Left ventricle myocardium inferior (tissue), 1 donor: ENCODE measurements at regions not wholly inside any gene's neighbourhood (a gene's known extent, or its start where the extent isn't known, plus 50 kb on each side); places are given as distances from the start of the nearest gene placed in this dataset. TPM values are rescaled to one million over a fixed set of nuclear protein-coding genes. Genes with fewer than 3 reads are reported as not detected.

ENCODE experiments used
- DNase-seq: peaks from one replicate; pipeline ENCODE4 v3.0.0-alpha.2; 2020
- H3K27ac ChIP-seq: fragments of 200-600 bp; replicated peaks from 2 replicates; pipeline ENCODE4 v1.8.0; 2021
- H3K27me3 ChIP-seq: fragments of 200-600 bp; 2 replicates; pipeline ENCODE4 v1.8.0; 2021; ENCODE audit warnings: low read depth
- H3K36me3 ChIP-seq: fragments of 200-600 bp; 2 replicates; pipeline ENCODE4 v1.8.0; 2021
- H3K4me1 ChIP-seq: fragments of 200-600 bp; 2 replicates; pipeline ENCODE4 v1.8.0; 2021
- H3K4me3 ChIP-seq: fragments of 200-600 bp; 2 replicates; pipeline ENCODE4 v1.8.0; 2021; ENCODE audit warnings: mild to moderate bottlenecking, moderate library complexity
- H3K9me3 ChIP-seq: fragments of 200-600 bp; replicated peaks from 2 replicates; pipeline ENCODE4 v1.8.0; 2021
- intact Hi-C: fragments of 100-400 bp; cut with micrococcal nuclease; formaldehyde crosslinking; loops from one replicate; pipeline ENCODE4 v1.11.0; 2022
- microRNA-seq: library from miRNA; unstranded; fragments of <30 nt; microRNA quantifications from one replicate; pipeline ENCODE4 v1.2.0, GENCODE V29; 2020
- TF ChIP-seq, protein P1 (sequence below): fragments of 200-600 bp; IDR thresholded peaks from 2 replicates; pipeline ENCODE4 v1.8.0; 2021; ENCODE audit warnings: antibody characterized with exemption, mild to moderate bottlenecking, borderline replicate concordance
- donor health status: DM: no; HTN: yes; CAD: no; lungs with severe emphysema.

DNA sequence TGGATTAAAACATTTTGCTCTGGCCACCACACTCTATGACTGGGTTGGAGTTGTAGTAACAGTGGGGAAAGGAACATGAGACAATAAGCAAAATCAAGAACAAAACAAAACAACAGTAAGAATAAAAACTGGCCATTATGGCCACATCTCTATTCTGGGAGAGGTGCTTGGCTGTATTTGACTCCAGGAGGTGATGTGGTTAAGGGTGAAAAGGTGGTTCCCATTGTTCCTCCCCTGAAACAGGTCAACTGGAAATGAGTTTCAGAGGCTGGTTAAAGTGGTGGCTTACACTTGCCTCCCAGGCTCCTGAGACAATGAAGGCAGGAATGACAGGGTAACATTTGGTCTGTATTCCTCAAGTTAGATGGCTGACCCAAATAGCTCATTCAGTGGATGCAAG is 67.3 kb upstream of the FANCL start:
- Histone ChIP-seq H3K4me1 (no peaks in the 10 kb centered on the region), H3K9me3 (peaks cover 2% of the 10 kb centered on the region), H3K4me3 (no peak overlapping the region), H3K27me3 (no peaks in the 10 kb centered on the region), H3K27ac (no peak overlapping the region), H3K36me3 (no peaks in the 10 kb centered on the region)
- TF ChIP-seq, protein P1, sequence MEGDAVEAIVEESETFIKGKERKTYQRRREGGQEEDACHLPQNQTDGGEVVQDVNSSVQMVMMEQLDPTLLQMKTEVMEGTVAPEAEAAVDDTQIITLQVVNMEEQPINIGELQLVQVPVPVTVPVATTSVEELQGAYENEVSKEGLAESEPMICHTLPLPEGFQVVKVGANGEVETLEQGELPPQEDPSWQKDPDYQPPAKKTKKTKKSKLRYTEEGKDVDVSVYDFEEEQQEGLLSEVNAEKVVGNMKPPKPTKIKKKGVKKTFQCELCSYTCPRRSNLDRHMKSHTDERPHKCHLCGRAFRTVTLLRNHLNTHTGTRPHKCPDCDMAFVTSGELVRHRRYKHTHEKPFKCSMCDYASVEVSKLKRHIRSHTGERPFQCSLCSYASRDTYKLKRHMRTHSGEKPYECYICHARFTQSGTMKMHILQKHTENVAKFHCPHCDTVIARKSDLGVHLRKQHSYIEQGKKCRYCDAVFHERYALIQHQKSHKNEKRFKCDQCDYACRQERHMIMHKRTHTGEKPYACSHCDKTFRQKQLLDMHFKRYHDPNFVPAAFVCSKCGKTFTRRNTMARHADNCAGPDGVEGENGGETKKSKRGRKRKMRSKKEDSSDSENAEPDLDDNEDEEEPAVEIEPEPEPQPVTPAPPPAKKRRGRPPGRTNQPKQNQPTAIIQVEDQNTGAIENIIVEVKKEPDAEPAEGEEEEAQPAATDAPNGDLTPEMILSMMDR, result no peak
- DNase-seq, result no peak
- intact Hi-C loops, result no loop called here

DNA sequence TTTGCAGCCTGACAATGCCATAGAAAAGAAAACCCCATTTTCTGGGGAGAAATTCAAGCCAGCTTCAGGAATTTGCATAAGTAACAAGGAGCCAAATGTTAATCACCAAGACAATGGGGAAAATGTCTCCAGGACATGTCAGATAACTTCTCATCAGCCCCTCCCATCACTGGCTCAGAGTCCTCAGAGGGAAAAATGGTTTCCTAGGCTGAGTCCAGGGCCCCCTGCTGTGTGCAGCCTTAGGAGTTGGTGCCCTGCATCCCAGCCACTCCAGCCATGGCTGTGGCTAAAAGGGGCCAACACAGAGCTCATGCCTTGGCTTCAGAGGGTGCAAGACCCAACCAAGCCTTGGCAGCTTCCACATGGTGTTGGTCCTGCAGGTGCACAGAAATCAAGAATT is 63.7 kb upstream of the FANCL start:
- H3K9me3 ChIP-seq, result no peaks in the 10 kb centered on the region
- H3K27me3 ChIP-seq, result no peaks in the 10 kb centered on the region
- TF ChIP-seq, protein P1, result no peak
- intact Hi-C loops, result no loop called here
- no peak overlapping the region for H3K27ac ChIP-seq
- H3K4me1 ChIP-seq, result no peaks in the 10 kb centered on the region
- no peak overlapping the region for H3K4me3 ChIP-seq
- no peak for DNase-seq
- H3K36me3 ChIP-seq, result no peaks in the 10 kb centered on the region

DNA sequence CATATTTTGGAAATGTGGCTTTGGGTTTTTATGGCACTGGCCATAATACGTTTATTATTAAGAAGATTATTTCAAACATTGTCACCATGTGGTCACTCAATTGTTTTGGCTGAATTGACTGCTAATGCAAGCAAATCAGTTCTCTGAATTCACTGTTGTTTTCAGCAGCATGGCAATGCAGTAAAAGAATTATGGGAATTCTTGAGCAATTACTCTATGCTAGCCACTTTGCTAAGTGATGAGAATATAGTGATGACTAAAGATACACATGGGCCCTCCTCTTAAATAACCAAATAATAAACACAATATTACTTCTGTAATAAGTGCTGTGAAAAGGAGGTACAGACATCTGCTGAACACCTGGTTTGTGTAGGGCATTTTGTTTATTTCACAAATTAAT is 58.0 kb upstream of the FANCL start:
- Histone ChIP-seq H3K36me3 (no peaks in the 10 kb centered on the region), H3K27ac (no peak overlapping the region), H3K4me3 (no peak overlapping the region), H3K4me1 (no peaks in the 10 kb centered on the region), H3K9me3 (no peaks in the 10 kb centered on the region), H3K27me3 (peaks cover 9% of the 10 kb centered on the region)
- TF ChIP-seq, protein P1, result no peak
- intact Hi-C loops, result no loop called here
- no peak for DNase-seq

DNA sequence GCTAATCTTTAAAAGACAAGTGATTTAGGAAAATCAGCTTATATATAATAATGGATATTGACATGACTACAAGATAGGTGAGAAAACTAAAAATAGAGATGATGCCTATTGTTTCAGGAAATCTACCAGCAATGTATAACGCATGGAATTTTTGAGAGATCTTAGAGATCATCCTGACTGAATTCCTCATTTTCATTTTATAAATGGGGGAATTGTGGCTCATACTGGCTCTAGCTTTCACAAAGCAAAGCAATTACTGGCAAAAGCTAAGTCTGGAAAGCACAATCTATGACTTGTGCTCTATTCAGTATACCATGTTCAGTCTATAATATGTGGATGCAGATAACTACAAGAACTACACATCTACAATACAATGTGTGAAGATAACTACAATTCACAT is 51.9 kb upstream of the FANCL start:
- no peak for DNase-seq
- no peak overlapping the region for H3K4me3 ChIP-seq
- intact Hi-C loops, result no loop called here
- TF ChIP-seq, protein P1, result no peak
- H3K4me1 ChIP-seq, result no peaks in the 10 kb centered on the region
- H3K27ac ChIP-seq, result no peak overlapping the region
- peaks cover 9% of the 10 kb centered on the region for H3K27me3 ChIP-seq
- no peaks in the 10 kb centered on the region for H3K36me3 ChIP-seq
- no peaks in the 10 kb centered on the region for H3K9me3 ChIP-seq

DNA sequence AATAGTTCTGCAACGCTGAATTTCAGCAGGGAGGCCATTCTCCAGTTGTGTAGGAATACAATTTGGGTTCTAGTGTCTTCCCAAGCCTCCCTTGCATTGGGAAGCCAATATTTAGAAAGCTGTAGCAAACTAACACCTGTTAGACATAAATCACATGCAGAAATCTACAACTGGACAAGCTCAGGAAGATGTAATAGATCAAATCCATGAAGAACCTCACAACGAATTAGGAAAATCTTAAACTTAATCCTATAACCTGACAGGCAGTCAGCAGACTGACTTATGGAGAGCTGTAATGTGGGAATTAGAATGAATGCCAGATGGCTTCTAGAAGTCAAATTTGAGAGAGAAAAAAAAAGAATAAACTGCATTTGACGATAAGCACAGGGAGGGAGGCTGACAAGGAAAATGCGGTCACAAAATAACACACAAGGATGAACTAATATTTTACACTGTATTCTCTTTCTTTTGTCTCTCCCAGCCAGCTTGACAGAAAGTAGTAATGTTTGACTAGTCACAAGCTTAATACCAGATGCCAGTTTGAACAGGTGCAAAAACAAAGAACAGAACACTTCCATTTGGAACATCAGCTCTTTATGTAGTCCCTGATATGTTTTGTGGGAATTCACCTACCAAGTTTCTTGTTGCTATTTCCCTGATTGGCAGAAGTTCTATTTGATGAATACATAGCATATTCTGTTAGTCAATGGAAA is 50.8 kb upstream of the FANCL start:
- Histone ChIP-seq H3K27me3 (peaks cover 9% of the 10 kb centered on the region), H3K4me1 (no peaks in the 10 kb centered on the region), H3K36me3 (no peaks in the 10 kb centered on the region), H3K27ac (no peak overlapping the region), H3K9me3 (no peaks in the 10 kb centered on the region), H3K4me3 (no peak overlapping the region)
- intact Hi-C loops, result no loop called here
- no peak for DNase-seq
- TF ChIP-seq, protein P1, result no peak

Small RNA genes lying in the stretch of these regions (microRNA-seq; reads per million reads assigned to microRNA genes)
- not detected for gene MIR4432
